IPS-15b (cell line): ENCODE measurements at regions not wholly inside any gene's neighbourhood (a gene's known extent, or its start where the extent isn't known, plus 50 kb on each side); places are given as distances from the start of the nearest gene placed in this dataset.

Source experiments
- H3K27me3 ChIP-seq: one replicate; pipeline ENCODE4 v1.6.1; 2013; ENCODE audit warnings: low read length; ENCODE audit not compliant: control insufficient read depth, insufficient read depth
- H3K36me3 ChIP-seq: one replicate; pipeline ENCODE4 v1.6.1; 2013; ENCODE audit warnings: low read length; ENCODE audit not compliant: control insufficient read depth, insufficient read depth
- H3K4me1 ChIP-seq: one replicate; pipeline ENCODE4 v1.6.1; 2013; ENCODE audit warnings: mild to moderate bottlenecking, low read length; ENCODE audit not compliant: control insufficient read depth, insufficient read depth
- H3K4me3 ChIP-seq: one replicate; pipeline ENCODE4 v1.5.1; 2013; ENCODE audit warnings: low read depth, low read length
- H3K9ac ChIP-seq: one replicate; pipeline ENCODE4 v1.6.1; 2013; ENCODE audit warnings: low read depth, mild to moderate bottlenecking, low read length
- H3K9me3 ChIP-seq: one replicate; pipeline ENCODE4 v1.6.1; 2013; ENCODE audit warnings: mild to moderate bottlenecking, low read length; ENCODE audit not compliant: control insufficient read depth, insufficient read depth

GRCh38 chr12:85392508-85392907, 112.5 kb downstream of the ALX1 start:
- Histone ChIP-seq H3K27me3 (no peaks in the 10 kb centered on the region), H3K9me3 (no peaks in the 10 kb centered on the region), H3K9ac (no peak overlapping the region), H3K4me1 (no peaks in the 10 kb centered on the region), H3K4me3 (no peak overlapping the region), H3K36me3 (no peaks in the 10 kb centered on the region)

- H3K36me3 ChIP-seq = no peaks in the 10 kb centered on the region
- no peaks in the 10 kb centered on the region for H3K9me3 ChIP-seq
- H3K9ac ChIP-seq = no peak overlapping the region
- no peaks in the 10 kb centered on the region for H3K4me1 ChIP-seq
- no peak overlapping the region for H3K4me3 ChIP-seq
- no peaks in the 10 kb centered on the region for H3K27me3 ChIP-seq
Measured at GRCh38 chr12:85393606-85394005, 113.6 kb downstream of the ALX1 start.

GRCh38 chr12:85394065-85394464, 114.0 kb downstream of the ALX1 start:
- Histone ChIP-seq H3K4me3 (no peak overlapping the region), H3K4me1 (no peaks in the 10 kb centered on the region), H3K9me3 (no peaks in the 10 kb centered on the region), H3K9ac (no peak overlapping the region), H3K36me3 (no peaks in the 10 kb centered on the region), H3K27me3 (no peaks in the 10 kb centered on the region)

- H3K36me3 ChIP-seq = no peaks in the 10 kb centered on the region
- no peaks in the 10 kb centered on the region for H3K4me1 ChIP-seq
- no peak overlapping the region for H3K9ac ChIP-seq
- no peak overlapping the region for H3K4me3 ChIP-seq
- no peaks in the 10 kb centered on the region for H3K9me3 ChIP-seq
- no peaks in the 10 kb centered on the region for H3K27me3 ChIP-seq
Measured at GRCh38 chr12:85394809-85395208, 114.8 kb downstream of the ALX1 start.

- H3K27me3 ChIP-seq = no peaks in the 10 kb centered on the region
- no peaks in the 10 kb centered on the region for H3K4me1 ChIP-seq
- no peak overlapping the region for H3K9ac ChIP-seq
- H3K9me3 ChIP-seq = no peaks in the 10 kb centered on the region
- H3K4me3 ChIP-seq = no peak overlapping the region
- H3K36me3 ChIP-seq = no peaks in the 10 kb centered on the region
Measured at GRCh38 chr12:85405262-85405661, 125.2 kb downstream of the ALX1 start.

GRCh38 chr12:85405781-85406522, 125.9 kb downstream of the ALX1 start:
- Histone ChIP-seq H3K9me3 (no peaks in the 10 kb centered on the region), H3K4me3 (no peak overlapping the region)

GRCh38 chr12:85413266-85413665, 133.2 kb downstream of the ALX1 start:
- Histone ChIP-seq H3K4me3 (no peak overlapping the region), H3K27me3 (no peaks in the 10 kb centered on the region), H3K36me3 (no peaks in the 10 kb centered on the region), H3K4me1 (no peaks in the 10 kb centered on the region), H3K9ac (no peak overlapping the region), H3K9me3 (no peaks in the 10 kb centered on the region)

More at GRCh38 chr12:85405781-85406522, 125.9 kb downstream of the ALX1 start:
- H3K4me1 ChIP-seq = no peaks in the 10 kb centered on the region
- no peak overlapping the region for H3K9ac ChIP-seq
- no peaks in the 10 kb centered on the region for H3K27me3 ChIP-seq
- no peaks in the 10 kb centered on the region for H3K36me3 ChIP-seq

- no peaks in the 10 kb centered on the region for H3K27me3 ChIP-seq
- H3K9ac ChIP-seq = no peak overlapping the region
- no peak overlapping the region for H3K4me3 ChIP-seq
- no peaks in the 10 kb centered on the region for H3K36me3 ChIP-seq
- no peaks in the 10 kb centered on the region for H3K9me3 ChIP-seq
- no peaks in the 10 kb centered on the region for H3K4me1 ChIP-seq
Measured at GRCh38 chr12:85422762-85423161, 142.7 kb downstream of the ALX1 start.

- Histone ChIP-seq H3K4me1 (no peaks in the 10 kb centered on the region), H3K36me3 (no peaks in the 10 kb centered on the region), H3K27me3 (no peaks in the 10 kb centered on the region), H3K9me3 (no peaks in the 10 kb centered on the region), H3K9ac (no peak overlapping the region), H3K4me3 (no peak overlapping the region)
Measured at GRCh38 chr12:85423947-85424346, 143.9 kb downstream of the ALX1 start.

- no peak overlapping the region for H3K9ac ChIP-seq
Measured at GRCh38 chr12:85424581-85425348, 144.7 kb downstream of the ALX1 start.

GRCh38 chr12:85425349-85425612, 145.3 kb downstream of the ALX1 start:
- Histone ChIP-seq H3K4me1 (no peaks in the 10 kb centered on the region), H3K9ac (no peak overlapping the region), H3K9me3 (no peaks in the 10 kb centered on the region), H3K36me3 (no peaks in the 10 kb centered on the region), H3K27me3 (no peaks in the 10 kb centered on the region), H3K4me3 (no peak overlapping the region)

More at GRCh38 chr12:85424581-85425348, 144.7 kb downstream of the ALX1 start:
- no peak overlapping the region for H3K4me3 ChIP-seq
- H3K36me3 ChIP-seq = no peaks in the 10 kb centered on the region
- H3K9me3 ChIP-seq = no peaks in the 10 kb centered on the region
- no peaks in the 10 kb centered on the region for H3K27me3 ChIP-seq
- H3K4me1 ChIP-seq = no peaks in the 10 kb centered on the region

GRCh38 chr12:85425926-85426325, 145.9 kb downstream of the ALX1 start:
- no peaks in the 10 kb centered on the region for H3K27me3 ChIP-seq
- no peaks in the 10 kb centered on the region for H3K4me1 ChIP-seq
- no peak overlapping the region for H3K9ac ChIP-seq
- H3K4me3 ChIP-seq = no peak overlapping the region
- no peaks in the 10 kb centered on the region for H3K36me3 ChIP-seq
- no peaks in the 10 kb centered on the region for H3K9me3 ChIP-seq
